ENCODE measurements at regions not wholly inside any gene's neighbourhood (a gene's known extent, or its start where the extent isn't known, plus 50 kb on each side); places are given as distances from the start of the nearest gene placed in this dataset.

- H3K9me3 ChIP-seq, result no peaks in the 10 kb centered on the region
- DNase-seq, result no peak
- H3K27ac ChIP-seq, result no peak overlapping the region
- 77 to 89% methylated on average over 2 of the region's 2 CpGs for WGBS, 2 donors
- H3K27me3 ChIP-seq, result no peaks in the 10 kb centered on the region
- intact Hi-C loops (cut with DNase I), result no loop called here
- no peaks in the 10 kb centered on the region for H3K36me3 ChIP-seq
- no peaks in the 10 kb centered on the region for H3K4me1 ChIP-seq
- TF ChIP-seq POLR2A (IDR thresholded peaks at IDR 0.05), result no peak
- TF ChIP-seq CTCF (IDR thresholded peaks at IDR 0.05), result no peak
- TF ChIP-seq EP300 (IDR thresholded peaks at IDR 0.05), result no peak
- TF ChIP-seq POLR2AphosphoS5 (IDR thresholded peaks at IDR 0.05), result no peak
- H3K4me3 ChIP-seq, result no peak overlapping the region
These were observed 190.2 kb downstream of the GALR1 start for GRCh38 chr18:77439888-77440287.

- no peaks in the 10 kb centered on the region for H3K9me3 ChIP-seq
- DNase-seq, result no peak
- no peaks in the 10 kb centered on the region for H3K27me3 ChIP-seq
- TF ChIP-seq EP300 (IDR thresholded peaks at IDR 0.05) (no peak), POLR2AphosphoS5 (IDR thresholded peaks at IDR 0.05) (no peak), CTCF (IDR thresholded peaks at IDR 0.05) (no peak), POLR2A (IDR thresholded peaks at IDR 0.05) (no peak)
- no peaks in the 10 kb centered on the region for H3K4me1 ChIP-seq
- no peak overlapping the region for H3K27ac ChIP-seq
- no peak overlapping the region for H3K4me3 ChIP-seq
- WGBS, 2 donors, result 85 to 86% methylated on average over 6 of the region's 6 CpGs
- intact Hi-C loops (cut with DNase I), result no loop called here
- no peaks in the 10 kb centered on the region for H3K36me3 ChIP-seq
These were observed 192.7 kb downstream of the GALR1 start for GRCh38 chr18:77442393-77442792.

- no peaks in the 10 kb centered on the region for H3K36me3 ChIP-seq
- H3K27ac ChIP-seq, result no peak overlapping the region
- no peaks in the 10 kb centered on the region for H3K4me1 ChIP-seq
- H3K27me3 ChIP-seq, result no peaks in the 10 kb centered on the region
- no peak overlapping the region for H3K4me3 ChIP-seq
- no peaks in the 10 kb centered on the region for H3K9me3 ChIP-seq
- intact Hi-C loops (cut with DNase I), result no loop called here
- TF ChIP-seq POLR2AphosphoS5 (IDR thresholded peaks at IDR 0.05), result no peak
- no peak for TF ChIP-seq POLR2A (IDR thresholded peaks at IDR 0.05)
- TF ChIP-seq CTCF (IDR thresholded peaks at IDR 0.05), result no peak
- TF ChIP-seq EP300 (IDR thresholded peaks at IDR 0.05), result no peak
- DNase-seq, result no peak
- WGBS, 2 donors, result 94 to 95% methylated on average over 10 of the region's 10 CpGs
These were observed 194.7 kb downstream of the GALR1 start for GRCh38 chr18:77444385-77444784.

GRCh38 chr18:77448046-77448445 is 198.4 kb downstream of the GALR1 start:
- no peaks in the 10 kb centered on the region for H3K4me1 ChIP-seq
- no peak for TF ChIP-seq POLR2A (IDR thresholded peaks at IDR 0.05)
- TF ChIP-seq CTCF (IDR thresholded peaks at IDR 0.05), result no peak
- TF ChIP-seq POLR2AphosphoS5 (IDR thresholded peaks at IDR 0.05), result no peak
- no peak for DNase-seq
- no peak overlapping the region for H3K4me3 ChIP-seq
- H3K27me3 ChIP-seq, result no peaks in the 10 kb centered on the region
- WGBS, 2 donors, result 59 to 76% methylated on average over 6 of the region's 6 CpGs
- no peak overlapping the region for H3K27ac ChIP-seq
- H3K9me3 ChIP-seq, result no peaks in the 10 kb centered on the region
- H3K36me3 ChIP-seq, result no peaks in the 10 kb centered on the region
- intact Hi-C loops (cut with DNase I), result no loop called here

GRCh38 chr18:77455004-77455403 is 205.4 kb downstream of the GALR1 start:
- WGBS, 2 donors, result 94 to 96% methylated on average over 2 of the region's 2 CpGs
- no peak for DNase-seq
- Histone ChIP-seq H3K9me3 (no peaks in the 10 kb centered on the region), H3K27ac (no peak overlapping the region), H3K4me1 (peaks cover 0 to 15% (median 6%) of the 10 kb centered on the region in 4 donors), H3K36me3 (no peaks in the 10 kb centered on the region), H3K4me3 (no peak overlapping the region), H3K27me3 (no peaks in the 10 kb centered on the region)
- TF ChIP-seq CTCF (IDR thresholded peaks at IDR 0.05), result no peak
- TF ChIP-seq POLR2A (IDR thresholded peaks at IDR 0.05), result no peak
- TF ChIP-seq POLR2AphosphoS5 (IDR thresholded peaks at IDR 0.05), result no peak
- no peak for TF ChIP-seq EP300 (IDR thresholded peaks at IDR 0.05)
- intact Hi-C loops (cut with DNase I), result no loop called here

All from sigmoid colon (tissue), 6 donors.